Neural cell (in vitro differentiated cells): ENCODE measurements at regions not wholly inside any gene's neighbourhood (a gene's known extent, or its start where the extent isn't known, plus 50 kb on each side); places are given as distances from the start of the nearest gene placed in this dataset.

Source experiments
- H2AFZ ChIP-seq: fragments of 200-600, 300-800 bp; sonication (generic), shearing (Covaris generic); 2 replicates; pipeline ENCODE4 v1.6.0; 2014; ENCODE audit warnings: low read depth, mild to moderate bottlenecking, antibody characterized with exemption, low read length, moderate library complexity
- H3F3A ChIP-seq: fragments of 200-600 bp; shearing (Covaris generic); 2 replicates; pipeline ENCODE4 v1.6.1; 2016; ENCODE audit warnings: mild to moderate bottlenecking, moderate library complexity, mixed read lengths, antibody characterized with exemption, low read length; ENCODE audit not compliant: insufficient read depth, poor library complexity, severe bottlenecking
- H3K27ac ChIP-seq: fragments of 200-600, 300-800 bp; sonication (generic), shearing (Covaris generic); 2 replicates; pipeline ENCODE4 v1.5.1; 2014; ENCODE audit warnings: mild to moderate bottlenecking, low read length, moderate library complexity
- H3K27me3 ChIP-seq: fragments of 300-800, 200-600 bp; sonication (generic), shearing (Covaris generic); 2 replicates; pipeline ENCODE4 v1.6.0; 2014; ENCODE audit warnings: mild to moderate bottlenecking, low read depth, low read length, moderate library complexity; ENCODE audit not compliant: insufficient read depth
- H3K36me3 ChIP-seq: fragments of 300-800, 200-600 bp; sonication (generic), shearing (Covaris generic); 2 replicates; pipeline ENCODE4 v1.5.1; 2014; ENCODE audit warnings: mild to moderate bottlenecking, antibody characterized with exemption, low read length, moderate library complexity; ENCODE audit not compliant: insufficient read depth
- H3K4me2 ChIP-seq: fragments of 300-800, 200-600 bp; sonication (generic), shearing (Covaris generic); 2 replicates; pipeline ENCODE4 v1.6.0; 2014; ENCODE audit warnings: mild to moderate bottlenecking, low read length
- H3K4me3 ChIP-seq: fragments of 300-800, 200-600 bp; sonication (generic), shearing (Covaris generic); 2 replicates; pipeline ENCODE4 v1.5.1; 2014; ENCODE audit warnings: mild to moderate bottlenecking, low read length, moderate library complexity
- H3K79me2 ChIP-seq: fragments of 200-600 bp; shearing (Covaris generic); replicated peaks from 2 replicates; pipeline ENCODE4 v1.6.0; 2014; ENCODE audit warnings: mild to moderate bottlenecking, low read length, moderate library complexity; ENCODE audit not compliant: insufficient read depth
- H3K9ac ChIP-seq: fragments of 300-800, 200-600 bp; sonication (generic), shearing (Covaris generic); 2 replicates; pipeline ENCODE4 v1.6.1; 2016; ENCODE audit warnings: mild to moderate bottlenecking, low read length, mixed read lengths
- H3K9me2 ChIP-seq: fragments of 200-600 bp; shearing (Covaris generic); 2 replicates; pipeline ENCODE4 v1.6.1; 2016; ENCODE audit warnings: mild to moderate bottlenecking, low read length, mixed read lengths; ENCODE audit not compliant: insufficient read depth
- H3K9me3 ChIP-seq: fragments of 200-600, 300-800 bp; sonication (generic), shearing (Covaris generic); 2 replicates; pipeline ENCODE4 v1.6.1; 2016; ENCODE audit warnings: mild to moderate bottlenecking, mixed run types, low read length, moderate library complexity, mixed read lengths
- H4K20me1 ChIP-seq: fragments of 200-600 bp; shearing (Covaris generic); 2 replicates; pipeline ENCODE4 v1.6.1; 2016; ENCODE audit warnings: mild to moderate bottlenecking, mixed run types; ENCODE audit not compliant: insufficient read depth
- EP300 ChIP-seq: fragments of 450-650 bp; conservative IDR thresholded peaks from 2 replicates; pipeline ENCODE4 v1.6.1; 2014; ENCODE audit warnings: antibody characterized with exemption, mild to moderate bottlenecking, moderate library complexity; ENCODE audit not compliant: poor library complexity, severe bottlenecking
- EZH2 ChIP-seq: fragments of 200-600, 300-800 bp; shearing (Covaris generic), sonication (generic); IDR thresholded peaks from 2 replicates; pipeline ENCODE4 v1.6.1; 2014; ENCODE audit warnings: antibody characterized with exemption, low read length, borderline replicate concordance, mild to moderate bottlenecking; ENCODE audit not compliant: insufficient read depth, poor library complexity, severe bottlenecking
- MXI1 ChIP-seq: fragments of 450-650 bp; conservative IDR thresholded peaks from 2 replicates; pipeline ENCODE4 v1.6.1; 2014; ENCODE audit warnings: antibody characterized with exemption, mild to moderate bottlenecking; ENCODE audit not compliant: poor library complexity, severe bottlenecking
- POLR2AphosphoS5 ChIP-seq: IDR thresholded peaks from 2 replicates; pipeline ENCODE4 v1.6.1; 2012
- SMC3 ChIP-seq: fragments of 450-650 bp; conservative IDR thresholded peaks from 2 replicates; pipeline ENCODE4 v1.6.1; 2014; ENCODE audit warnings: antibody characterized with exemption, mild to moderate bottlenecking, moderate library complexity; ENCODE audit not compliant: poor library complexity
- TAF1 ChIP-seq: IDR thresholded peaks from 2 replicates; pipeline ENCODE4 v1.6.1; 2012; ENCODE audit warnings: low read depth
- TF ChIP-seq, protein P1 (sequence below): fragments of 450-650 bp; IDR thresholded peaks from 2 replicates; pipeline ENCODE4 v1.5.1; 2014; ENCODE audit warnings: antibody characterized with exemption, mild to moderate bottlenecking, moderate library complexity; ENCODE audit not compliant: poor library complexity, severe bottlenecking
- TF ChIP-seq, protein P2 (sequence below): IDR thresholded peaks from 2 replicates; pipeline ENCODE4 v1.6.1; 2012; ENCODE audit warnings: borderline replicate concordance

DNA sequence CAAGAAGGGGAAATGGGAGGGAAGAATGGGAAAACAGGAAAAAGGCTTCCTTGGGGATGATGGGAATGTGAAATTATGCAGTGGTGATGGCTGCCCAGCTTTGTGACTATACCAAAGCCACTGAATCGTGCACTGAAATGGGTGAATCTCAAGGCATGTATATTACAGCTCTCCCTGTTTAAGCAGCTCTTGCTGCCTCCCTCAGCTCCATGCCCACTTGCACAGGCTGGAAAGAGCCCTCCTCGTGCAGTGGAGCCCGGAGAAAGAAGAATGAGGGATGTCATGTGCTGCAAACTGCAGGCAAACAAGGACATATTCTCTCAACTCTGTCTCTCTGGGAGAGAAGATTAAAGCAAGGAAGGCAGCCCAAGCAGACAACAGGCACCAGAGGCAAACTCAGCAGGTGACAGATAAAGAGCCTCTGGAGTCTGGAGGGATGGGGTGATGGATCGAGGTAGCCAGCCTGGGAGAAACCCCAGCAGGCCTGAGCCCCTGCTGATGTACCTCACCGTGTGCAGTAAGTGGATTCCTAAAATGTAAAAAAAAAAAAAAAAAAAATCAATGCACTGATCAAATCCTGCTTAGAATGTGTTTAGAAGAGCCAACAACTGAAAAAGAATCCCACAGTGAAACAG is 62.4 kb upstream of the SLC66A3 start:
- TF ChIP-seq MXI1: no peak
- TF ChIP-seq, protein P1, sequence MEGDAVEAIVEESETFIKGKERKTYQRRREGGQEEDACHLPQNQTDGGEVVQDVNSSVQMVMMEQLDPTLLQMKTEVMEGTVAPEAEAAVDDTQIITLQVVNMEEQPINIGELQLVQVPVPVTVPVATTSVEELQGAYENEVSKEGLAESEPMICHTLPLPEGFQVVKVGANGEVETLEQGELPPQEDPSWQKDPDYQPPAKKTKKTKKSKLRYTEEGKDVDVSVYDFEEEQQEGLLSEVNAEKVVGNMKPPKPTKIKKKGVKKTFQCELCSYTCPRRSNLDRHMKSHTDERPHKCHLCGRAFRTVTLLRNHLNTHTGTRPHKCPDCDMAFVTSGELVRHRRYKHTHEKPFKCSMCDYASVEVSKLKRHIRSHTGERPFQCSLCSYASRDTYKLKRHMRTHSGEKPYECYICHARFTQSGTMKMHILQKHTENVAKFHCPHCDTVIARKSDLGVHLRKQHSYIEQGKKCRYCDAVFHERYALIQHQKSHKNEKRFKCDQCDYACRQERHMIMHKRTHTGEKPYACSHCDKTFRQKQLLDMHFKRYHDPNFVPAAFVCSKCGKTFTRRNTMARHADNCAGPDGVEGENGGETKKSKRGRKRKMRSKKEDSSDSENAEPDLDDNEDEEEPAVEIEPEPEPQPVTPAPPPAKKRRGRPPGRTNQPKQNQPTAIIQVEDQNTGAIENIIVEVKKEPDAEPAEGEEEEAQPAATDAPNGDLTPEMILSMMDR: no peak
- TF ChIP-seq EZH2: no peak
- TF ChIP-seq POLR2AphosphoS5: no peak

DNA sequence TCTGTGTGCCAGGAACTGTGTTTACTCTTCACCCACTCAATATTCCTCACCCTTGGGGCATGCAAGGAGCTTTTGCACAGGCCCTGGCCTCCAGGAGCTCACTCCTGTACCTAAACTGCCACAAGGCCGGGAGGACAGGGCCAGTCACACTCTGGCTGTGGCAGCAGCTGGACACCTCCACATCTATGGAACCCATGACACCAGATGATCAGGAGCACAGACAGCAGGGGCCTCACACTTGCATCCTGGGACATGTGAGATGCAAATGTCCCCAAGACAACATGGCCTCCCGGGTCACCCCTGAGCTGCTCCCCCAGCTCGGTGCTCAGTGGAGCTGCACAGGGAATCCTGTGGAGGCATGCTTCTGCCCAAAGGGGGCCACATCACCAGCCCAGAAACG is 61.8 kb upstream of the SLC66A3 start:
- Histone ChIP-seq H3K27ac (no peak overlapping the region), H4K20me1 (no peaks in the 10 kb centered on the region), H3K27me3 (no peaks in the 10 kb centered on the region), H3K36me3 (no peaks in the 10 kb centered on the region), H3K4me2 (no peak overlapping the region), H3F3A (no peaks in the 10 kb centered on the region), H3K79me2 (no peaks in the 10 kb centered on the region), H3K9me3 (no peaks in the 10 kb centered on the region), H3K4me3 (no peak overlapping the region), H3K9ac (no peak overlapping the region), H3K9me2 (no peaks in the 10 kb centered on the region), H2AFZ (no peak overlapping the region)
- TF ChIP-seq MXI1: no peak
- no peak for TF ChIP-seq EP300
- TF ChIP-seq, protein P1: no peak
- TF ChIP-seq SMC3: no peak
- TF ChIP-seq POLR2AphosphoS5: no peak
- TF ChIP-seq TAF1: no peak
- TF ChIP-seq, protein P2, sequence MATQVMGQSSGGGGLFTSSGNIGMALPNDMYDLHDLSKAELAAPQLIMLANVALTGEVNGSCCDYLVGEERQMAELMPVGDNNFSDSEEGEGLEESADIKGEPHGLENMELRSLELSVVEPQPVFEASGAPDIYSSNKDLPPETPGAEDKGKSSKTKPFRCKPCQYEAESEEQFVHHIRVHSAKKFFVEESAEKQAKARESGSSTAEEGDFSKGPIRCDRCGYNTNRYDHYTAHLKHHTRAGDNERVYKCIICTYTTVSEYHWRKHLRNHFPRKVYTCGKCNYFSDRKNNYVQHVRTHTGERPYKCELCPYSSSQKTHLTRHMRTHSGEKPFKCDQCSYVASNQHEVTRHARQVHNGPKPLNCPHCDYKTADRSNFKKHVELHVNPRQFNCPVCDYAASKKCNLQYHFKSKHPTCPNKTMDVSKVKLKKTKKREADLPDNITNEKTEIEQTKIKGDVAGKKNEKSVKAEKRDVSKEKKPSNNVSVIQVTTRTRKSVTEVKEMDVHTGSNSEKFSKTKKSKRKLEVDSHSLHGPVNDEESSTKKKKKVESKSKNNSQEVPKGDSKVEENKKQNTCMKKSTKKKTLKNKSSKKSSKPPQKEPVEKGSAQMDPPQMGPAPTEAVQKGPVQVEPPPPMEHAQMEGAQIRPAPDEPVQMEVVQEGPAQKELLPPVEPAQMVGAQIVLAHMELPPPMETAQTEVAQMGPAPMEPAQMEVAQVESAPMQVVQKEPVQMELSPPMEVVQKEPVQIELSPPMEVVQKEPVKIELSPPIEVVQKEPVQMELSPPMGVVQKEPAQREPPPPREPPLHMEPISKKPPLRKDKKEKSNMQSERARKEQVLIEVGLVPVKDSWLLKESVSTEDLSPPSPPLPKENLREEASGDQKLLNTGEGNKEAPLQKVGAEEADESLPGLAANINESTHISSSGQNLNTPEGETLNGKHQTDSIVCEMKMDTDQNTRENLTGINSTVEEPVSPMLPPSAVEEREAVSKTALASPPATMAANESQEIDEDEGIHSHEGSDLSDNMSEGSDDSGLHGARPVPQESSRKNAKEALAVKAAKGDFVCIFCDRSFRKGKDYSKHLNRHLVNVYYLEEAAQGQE: no peak

More for the DNA sequence above, 62.4 kb upstream of the SLC66A3 start:
- H3K9ac ChIP-seq: no peak overlapping the region
- no peaks in the 10 kb centered on the region for H3K36me3 ChIP-seq
- no peaks in the 10 kb centered on the region for H3K9me3 ChIP-seq
- no peaks in the 10 kb centered on the region for H3K27me3 ChIP-seq
- no peak overlapping the region for H2AFZ ChIP-seq
- H3K9me2 ChIP-seq: no peaks in the 10 kb centered on the region
- no peaks in the 10 kb centered on the region for H3F3A ChIP-seq
- H3K4me2 ChIP-seq: no peak overlapping the region
- H3K27ac ChIP-seq: no peak overlapping the region
- H4K20me1 ChIP-seq: no peaks in the 10 kb centered on the region
- no peak overlapping the region for H3K4me3 ChIP-seq
- no peaks in the 10 kb centered on the region for H3K79me2 ChIP-seq
